ENCODE measurements at regions not wholly inside any gene's neighbourhood (a gene's known extent, or its start where the extent isn't known, plus 50 kb on each side); places are given as distances from the start of the nearest gene placed in this dataset.

DNA sequence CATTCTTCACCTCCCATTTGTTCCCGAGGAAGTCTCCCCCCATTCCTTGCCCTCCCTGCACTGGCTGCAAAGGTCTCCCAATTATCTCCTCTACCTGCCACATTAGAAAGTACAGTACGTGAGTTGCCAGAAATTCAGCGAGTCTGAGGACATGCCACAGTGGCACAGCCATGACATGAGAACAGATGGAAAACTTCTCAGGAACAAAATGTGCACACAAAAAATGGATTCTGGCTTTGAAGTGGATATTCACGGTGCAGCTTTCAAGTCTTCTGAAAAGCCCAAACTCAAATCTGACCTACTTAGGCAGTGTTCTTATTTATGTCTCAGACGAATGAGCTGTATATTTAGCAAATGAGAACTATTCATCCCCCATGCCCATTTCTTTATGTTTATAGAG, 269.1 kb upstream of the ARID1B start:
- H3K27ac ChIP-seq, result no peak overlapping the region
- H3K4me3 ChIP-seq (ENCODE audit: low read depth, low read length), result no peak overlapping the region
- no peaks in the 10 kb centered on the region for H3K27me3 ChIP-seq (replicated peaks)
- H3K36me3 ChIP-seq (replicated peaks), result no peaks in the 10 kb centered on the region
- DNase-seq, result no peak
- in situ Hi-C loops (cut with HindIII; ENCODE audit: low pct_ligation_motif_present, low sequenced_read_pairs), result no loop called here
- TF ChIP-seq, protein P1, sequence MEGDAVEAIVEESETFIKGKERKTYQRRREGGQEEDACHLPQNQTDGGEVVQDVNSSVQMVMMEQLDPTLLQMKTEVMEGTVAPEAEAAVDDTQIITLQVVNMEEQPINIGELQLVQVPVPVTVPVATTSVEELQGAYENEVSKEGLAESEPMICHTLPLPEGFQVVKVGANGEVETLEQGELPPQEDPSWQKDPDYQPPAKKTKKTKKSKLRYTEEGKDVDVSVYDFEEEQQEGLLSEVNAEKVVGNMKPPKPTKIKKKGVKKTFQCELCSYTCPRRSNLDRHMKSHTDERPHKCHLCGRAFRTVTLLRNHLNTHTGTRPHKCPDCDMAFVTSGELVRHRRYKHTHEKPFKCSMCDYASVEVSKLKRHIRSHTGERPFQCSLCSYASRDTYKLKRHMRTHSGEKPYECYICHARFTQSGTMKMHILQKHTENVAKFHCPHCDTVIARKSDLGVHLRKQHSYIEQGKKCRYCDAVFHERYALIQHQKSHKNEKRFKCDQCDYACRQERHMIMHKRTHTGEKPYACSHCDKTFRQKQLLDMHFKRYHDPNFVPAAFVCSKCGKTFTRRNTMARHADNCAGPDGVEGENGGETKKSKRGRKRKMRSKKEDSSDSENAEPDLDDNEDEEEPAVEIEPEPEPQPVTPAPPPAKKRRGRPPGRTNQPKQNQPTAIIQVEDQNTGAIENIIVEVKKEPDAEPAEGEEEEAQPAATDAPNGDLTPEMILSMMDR (IDR thresholded peaks at IDR 0.05; ENCODE audit: low read depth, low read length, missing control alignments), result no peak

DNA sequence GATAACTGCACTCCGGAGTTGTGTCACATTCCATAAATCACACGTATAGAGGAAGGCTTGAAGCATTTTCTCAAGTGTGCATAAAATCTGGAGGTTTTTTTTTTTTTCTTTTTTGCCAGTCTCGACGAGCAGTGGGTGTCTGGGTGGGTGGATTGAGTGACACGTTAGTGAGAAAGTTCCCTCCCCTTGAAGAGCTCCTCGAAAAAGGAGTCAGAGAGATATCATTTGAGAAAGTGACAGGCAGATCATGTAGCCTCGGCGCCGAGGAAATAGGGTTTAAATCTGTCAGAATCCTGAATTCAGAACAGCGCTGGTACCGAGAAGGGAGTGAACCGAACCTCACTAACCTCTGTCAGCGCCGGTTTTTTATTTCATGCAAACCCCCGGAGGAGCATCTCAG, 269.5 kb upstream of the ARID1B start:
- in situ Hi-C loops (cut with HindIII; ENCODE audit: low pct_ligation_motif_present, low sequenced_read_pairs), result no loop called here
- no peak for DNase-seq
- H3K27me3 ChIP-seq (replicated peaks), result no peaks in the 10 kb centered on the region
- TF ChIP-seq, protein P1 (IDR thresholded peaks at IDR 0.05; ENCODE audit: low read depth, low read length, missing control alignments), result no peak
- H3K27ac ChIP-seq, result no peak overlapping the region
- H3K4me3 ChIP-seq (ENCODE audit: low read depth, low read length), result no peak overlapping the region
- no peaks in the 10 kb centered on the region for H3K36me3 ChIP-seq (replicated peaks)

DNA sequence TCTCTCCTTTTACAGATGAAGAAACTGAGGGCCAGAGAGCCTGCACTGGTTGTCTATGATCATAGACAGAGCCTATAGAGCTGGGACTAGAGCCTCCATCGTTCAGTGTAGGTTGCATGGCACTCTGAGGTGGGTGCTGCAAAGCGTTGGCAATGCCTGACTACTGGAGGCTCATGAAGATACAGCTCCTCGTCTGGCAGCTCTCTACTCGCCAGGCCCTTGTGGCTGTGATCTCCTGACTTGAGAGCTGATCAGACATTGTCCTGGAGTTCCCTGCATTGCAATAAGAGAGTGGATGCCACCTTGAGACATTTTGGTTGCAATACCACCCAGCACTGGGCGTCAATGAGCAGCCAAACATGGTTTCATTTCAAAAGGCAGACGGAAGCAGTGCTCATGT, 270.1 kb upstream of the ARID1B start:
- in situ Hi-C loops (cut with HindIII; ENCODE audit: low pct_ligation_motif_present, low sequenced_read_pairs), result no loop called here
- TF ChIP-seq, protein P1 (IDR thresholded peaks at IDR 0.05; ENCODE audit: low read depth, low read length, missing control alignments), result no peak

DNA sequence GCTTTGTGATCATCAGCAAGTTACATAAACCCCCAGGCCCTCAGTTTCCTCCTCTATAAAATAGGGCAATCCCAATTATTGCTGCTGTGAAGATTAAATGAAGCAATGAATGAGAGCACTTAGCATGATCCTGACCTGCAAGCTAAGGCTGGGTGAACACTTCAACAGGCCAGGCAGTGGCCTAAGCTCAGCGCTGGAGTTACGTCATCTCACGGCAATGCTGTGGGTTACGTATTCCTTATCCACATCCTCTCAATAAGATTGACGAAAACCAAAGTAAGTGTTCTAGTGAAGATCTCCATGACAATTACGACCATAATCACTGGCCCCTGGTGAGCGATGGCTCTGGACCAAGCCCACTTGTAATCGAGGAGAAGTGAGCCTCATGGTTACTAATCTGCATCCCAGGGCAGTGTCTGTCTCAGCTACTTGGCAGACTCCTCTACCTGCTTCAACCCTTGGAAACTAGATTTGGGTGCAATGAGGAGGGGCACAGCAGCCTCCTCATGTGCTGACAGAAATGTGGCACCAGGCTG, 274.1 kb upstream of the ARID1B start:
- TF ChIP-seq, protein P1 (IDR thresholded peaks at IDR 0.05; ENCODE audit: low read depth, low read length, missing control alignments), result no peak
- no peak for DNase-seq
- H3K27ac ChIP-seq, result no peak overlapping the region
- H3K27me3 ChIP-seq (replicated peaks), result no peaks in the 10 kb centered on the region
- no peaks in the 10 kb centered on the region for H3K36me3 ChIP-seq (replicated peaks)
- no peak overlapping the region for H3K4me3 ChIP-seq (ENCODE audit: low read depth, low read length)
- in situ Hi-C loops (cut with HindIII; ENCODE audit: low pct_ligation_motif_present, low sequenced_read_pairs), result no loop called here

More for the DNA sequence above, 270.1 kb upstream of the ARID1B start:
- no peak overlapping the region for H3K4me3 ChIP-seq (ENCODE audit: low read depth, low read length)
- no peak overlapping the region for H3K27ac ChIP-seq
- no peak for DNase-seq
- H3K27me3 ChIP-seq (replicated peaks), result no peaks in the 10 kb centered on the region
- H3K36me3 ChIP-seq (replicated peaks), result no peaks in the 10 kb centered on the region

DNA sequence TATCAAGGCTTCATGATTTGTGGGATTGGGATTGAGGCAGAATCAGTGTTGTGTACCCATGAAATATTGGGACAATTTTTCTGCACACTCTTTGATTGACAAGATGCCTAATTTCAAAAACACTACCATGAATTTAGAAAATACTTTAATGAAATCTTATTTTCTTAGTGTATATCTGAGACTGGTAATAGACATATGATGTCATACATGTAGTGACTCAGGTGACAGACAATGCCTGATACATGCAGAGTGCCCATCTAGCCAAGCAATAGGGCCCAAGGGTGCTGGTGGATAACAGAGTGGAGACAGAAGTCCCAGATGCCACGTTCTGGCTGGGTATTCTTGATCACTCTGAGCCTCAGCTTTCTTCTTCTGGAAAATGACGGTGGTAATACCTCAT, 279.6 kb upstream of the ARID1B start:
- H3K27me3 ChIP-seq (replicated peaks), result no peaks in the 10 kb centered on the region
- TF ChIP-seq, protein P1 (IDR thresholded peaks at IDR 0.05; ENCODE audit: low read depth, low read length, missing control alignments), result no peak
- H3K36me3 ChIP-seq (replicated peaks), result no peaks in the 10 kb centered on the region
- H3K4me3 ChIP-seq (ENCODE audit: low read depth, low read length), result no peak overlapping the region
- no peak overlapping the region for H3K27ac ChIP-seq
- no peak for DNase-seq
- in situ Hi-C loops (cut with HindIII; ENCODE audit: low pct_ligation_motif_present, low sequenced_read_pairs), result no loop called here

DNA sequence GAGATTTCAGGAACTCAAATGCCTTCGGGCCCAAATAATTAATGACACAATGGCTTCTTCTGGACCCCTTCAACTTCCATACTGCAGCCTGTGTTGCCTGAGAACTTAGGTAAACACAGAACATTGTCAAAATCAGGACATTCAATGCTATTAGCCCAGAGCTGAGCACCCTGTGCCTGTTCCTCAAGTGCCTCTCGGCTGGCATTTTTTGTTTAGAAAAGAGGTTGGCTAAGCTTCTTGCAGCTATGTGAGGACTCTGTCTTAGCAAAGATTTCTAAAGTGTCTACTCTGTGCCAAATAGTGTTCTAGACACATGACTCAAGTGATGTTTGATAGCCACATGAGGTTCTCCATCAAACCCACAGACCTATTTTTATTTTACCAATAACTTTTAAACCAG, 289.3 kb upstream of the ARID1B start:
- TF ChIP-seq, protein P1 (IDR thresholded peaks at IDR 0.05; ENCODE audit: low read depth, low read length, missing control alignments), result no peak
- no peak overlapping the region for H3K4me3 ChIP-seq (ENCODE audit: low read depth, low read length)
- no peaks in the 10 kb centered on the region for H3K36me3 ChIP-seq (replicated peaks)
- DNase-seq, result no peak
- no peaks in the 10 kb centered on the region for H3K27me3 ChIP-seq (replicated peaks)
- in situ Hi-C loops (cut with HindIII; ENCODE audit: low pct_ligation_motif_present, low sequenced_read_pairs), result no loop called here
- no peak overlapping the region for H3K27ac ChIP-seq
